MM.1S (cell line): ENCODE measurements at regions not wholly inside any gene's neighbourhood (a gene's known extent, or its start where the extent isn't known, plus 50 kb on each side); places are given as distances from the start of the nearest gene placed in this dataset.

Experiments used
- EZH2 ChIP-seq: fragments of 300-600 bp; sonication (generic); optimal IDR thresholded peaks from 2 replicates; pipeline ENCODE3; 2017; ENCODE audit warnings: low read depth, mild to moderate bottlenecking, antibody characterized with exemption, low read length, mixed read lengths
- TF ChIP-seq, protein P1 (sequence below): fragments of 300-600 bp; sonication (generic); IDR thresholded peaks from 2 replicates; pipeline ENCODE4 v1.5.1; 2016; ENCODE audit warnings: antibody characterized with exemption, low read length, mixed read lengths

DNA sequence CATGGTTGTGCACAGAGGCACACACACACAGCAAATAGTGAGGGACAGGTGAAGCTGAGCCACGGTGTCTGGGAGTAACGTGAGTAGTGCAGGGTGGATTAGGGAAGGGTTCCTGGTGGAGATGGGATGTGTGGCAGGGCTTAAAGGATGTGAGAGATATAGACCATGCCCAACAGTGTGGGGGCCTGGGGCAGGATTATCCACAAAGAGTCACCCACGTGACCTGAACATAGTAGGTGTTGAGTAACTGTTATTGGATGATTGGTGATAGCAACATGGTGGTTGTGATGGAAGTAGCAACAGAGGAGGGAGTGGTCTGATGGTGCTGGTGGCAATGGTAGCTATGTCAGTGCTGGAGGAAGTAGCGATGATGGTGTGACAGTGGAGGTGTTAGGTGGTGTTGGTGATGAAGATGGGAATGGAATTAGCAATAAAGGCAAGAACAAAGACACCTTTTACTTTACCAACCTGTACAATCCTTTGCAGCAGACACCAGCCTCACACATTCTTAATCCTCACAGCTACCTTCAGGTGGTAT is 135.1 kb downstream of the MRPL14 start:
- TF ChIP-seq, protein P1, sequence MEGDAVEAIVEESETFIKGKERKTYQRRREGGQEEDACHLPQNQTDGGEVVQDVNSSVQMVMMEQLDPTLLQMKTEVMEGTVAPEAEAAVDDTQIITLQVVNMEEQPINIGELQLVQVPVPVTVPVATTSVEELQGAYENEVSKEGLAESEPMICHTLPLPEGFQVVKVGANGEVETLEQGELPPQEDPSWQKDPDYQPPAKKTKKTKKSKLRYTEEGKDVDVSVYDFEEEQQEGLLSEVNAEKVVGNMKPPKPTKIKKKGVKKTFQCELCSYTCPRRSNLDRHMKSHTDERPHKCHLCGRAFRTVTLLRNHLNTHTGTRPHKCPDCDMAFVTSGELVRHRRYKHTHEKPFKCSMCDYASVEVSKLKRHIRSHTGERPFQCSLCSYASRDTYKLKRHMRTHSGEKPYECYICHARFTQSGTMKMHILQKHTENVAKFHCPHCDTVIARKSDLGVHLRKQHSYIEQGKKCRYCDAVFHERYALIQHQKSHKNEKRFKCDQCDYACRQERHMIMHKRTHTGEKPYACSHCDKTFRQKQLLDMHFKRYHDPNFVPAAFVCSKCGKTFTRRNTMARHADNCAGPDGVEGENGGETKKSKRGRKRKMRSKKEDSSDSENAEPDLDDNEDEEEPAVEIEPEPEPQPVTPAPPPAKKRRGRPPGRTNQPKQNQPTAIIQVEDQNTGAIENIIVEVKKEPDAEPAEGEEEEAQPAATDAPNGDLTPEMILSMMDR: no peak
- TF ChIP-seq EZH2: no peak
